ENCODE measurements at regions not wholly inside any gene's neighbourhood (a gene's known extent, or its start where the extent isn't known, plus 50 kb on each side); places are given as distances from the start of the nearest gene placed in this dataset.

DNA sequence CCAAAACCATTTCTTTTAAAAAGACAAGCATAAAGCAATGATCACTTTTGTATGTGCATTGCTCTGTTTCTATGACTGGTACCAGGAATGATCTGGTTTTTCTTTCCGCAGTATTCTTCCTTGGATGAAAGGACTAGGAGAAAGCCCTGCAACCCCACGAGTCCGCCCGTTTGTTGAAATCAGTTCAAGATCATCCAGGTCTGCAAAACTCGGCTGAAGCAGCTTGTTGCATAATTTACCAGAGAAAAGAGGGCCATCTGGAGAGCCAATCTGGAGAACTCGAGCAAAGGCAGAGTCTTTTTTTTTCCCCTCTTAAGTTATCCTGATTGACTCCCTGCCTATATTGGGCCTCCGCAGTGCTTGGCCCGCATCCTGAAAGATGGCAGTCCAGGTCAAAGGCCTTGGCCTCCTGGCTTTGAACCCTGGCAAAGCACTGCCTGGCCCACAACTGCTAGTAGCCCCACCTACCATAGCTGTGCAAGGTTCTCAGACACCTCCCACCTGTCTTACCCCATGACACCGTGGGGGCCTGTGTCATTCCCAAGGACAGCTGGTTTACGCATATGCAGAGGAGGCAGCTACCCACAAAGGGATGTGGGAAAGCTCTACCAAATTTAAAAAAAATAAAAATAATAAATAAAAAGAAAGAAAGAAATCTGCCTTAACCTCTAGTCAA is 572.2 kb downstream of the INHBA start:
- H4K20me1 ChIP-seq (ENCODE audit: insufficient read depth), result no peaks in the 10 kb centered on the region
- H3K27me3 ChIP-seq (ENCODE audit: insufficient read depth, low read depth, low read length), result no peaks in the 10 kb centered on the region
- H3K4me3 ChIP-seq (ENCODE audit: low read length), result no peak overlapping the region
- no peak overlapping the region for H3K27ac ChIP-seq (ENCODE audit: low read length)
- no peaks in the 10 kb centered on the region for H3K36me3 ChIP-seq (ENCODE audit: insufficient read depth, low read length)
- H3K9me2 ChIP-seq (ENCODE audit: insufficient read depth, low read length), result no peaks in the 10 kb centered on the region
- no peak overlapping the region for H3K4me2 ChIP-seq (ENCODE audit: low read length)
- no peak overlapping the region for H2AFZ ChIP-seq (ENCODE audit: low read depth, low read length)
- TF ChIP-seq TAF1 (IDR thresholded peaks at IDR 0.05; ENCODE audit: low read depth) (no peak), RAD21 (conservative IDR thresholded peaks at IDR 0.05) (no peak), POLR2AphosphoS5 (IDR thresholded peaks at IDR 0.05) (no peak), EP300 (conservative IDR thresholded peaks at IDR 0.05; ENCODE audit: poor library complexity, severe bottlenecking) (no peak), REST (IDR thresholded peaks at IDR 0.05; ENCODE audit: borderline replicate concordance) (no peak), MXI1 (conservative IDR thresholded peaks at IDR 0.05; ENCODE audit: poor library complexity, severe bottlenecking) (no peak), SMC3 (conservative IDR thresholded peaks at IDR 0.05; ENCODE audit: poor library complexity) (no peak), CTCF (IDR thresholded peaks at IDR 0.05; ENCODE audit: poor library complexity, severe bottlenecking) (no peak), EZH2 (IDR thresholded peaks at IDR 0.05; ENCODE audit: borderline replicate concordance, insufficient read depth, low read length, poor library complexity, severe bottlenecking) (no peak)
- H3F3A ChIP-seq (ENCODE audit: insufficient read depth, low read length, poor library complexity, severe bottlenecking), result no peaks in the 10 kb centered on the region
- H3K79me2 ChIP-seq (replicated peaks; ENCODE audit: insufficient read depth, low read length), result no peaks in the 10 kb centered on the region
- no peak overlapping the region for H3K9ac ChIP-seq (ENCODE audit: low read length)
- no peaks in the 10 kb centered on the region for H3K9me3 ChIP-seq (ENCODE audit: low read length)

DNA sequence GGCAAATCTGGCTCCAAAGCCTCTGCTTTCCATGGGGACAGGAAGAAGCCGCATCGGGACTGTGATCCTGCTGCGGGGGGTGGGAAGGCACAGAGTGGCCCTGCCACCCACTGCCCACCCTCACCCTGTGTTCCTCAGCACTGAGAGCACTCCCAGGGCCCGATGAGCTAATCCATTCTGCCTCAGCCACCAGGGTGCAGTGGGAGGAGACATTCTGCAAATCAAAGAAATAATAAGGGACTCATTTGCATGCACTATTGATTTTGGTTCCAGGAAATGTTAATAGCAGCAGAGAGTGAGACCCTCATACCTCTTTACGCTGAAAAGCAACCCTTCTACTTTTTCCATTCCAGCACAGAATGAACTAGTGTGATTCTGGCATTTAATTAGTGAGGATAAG is 572.8 kb downstream of the INHBA start:
- Histone ChIP-seq H3K4me2 (ENCODE audit: low read length) (no peak overlapping the region), H3K9me2 (ENCODE audit: insufficient read depth, low read length) (no peaks in the 10 kb centered on the region), H3K27ac (ENCODE audit: low read length) (no peak overlapping the region), H3K4me3 (ENCODE audit: low read length) (no peak overlapping the region), H3F3A (ENCODE audit: insufficient read depth, low read length, poor library complexity, severe bottlenecking) (no peaks in the 10 kb centered on the region), H3K27me3 (ENCODE audit: insufficient read depth, low read depth, low read length) (no peaks in the 10 kb centered on the region), H2AFZ (ENCODE audit: low read depth, low read length) (no peak overlapping the region), H4K20me1 (ENCODE audit: insufficient read depth) (no peaks in the 10 kb centered on the region), H3K9me3 (ENCODE audit: low read length) (no peaks in the 10 kb centered on the region), H3K36me3 (ENCODE audit: insufficient read depth, low read length) (no peaks in the 10 kb centered on the region), H3K9ac (ENCODE audit: low read length) (no peak overlapping the region), H3K79me2 (replicated peaks; ENCODE audit: insufficient read depth, low read length) (no peaks in the 10 kb centered on the region)
- TF ChIP-seq TAF1 (IDR thresholded peaks at IDR 0.05; ENCODE audit: low read depth), result no peak

Measured in neural cell (in vitro differentiated cells).